Panc1 (cell line): ENCODE measurements at regions not wholly inside any gene's neighbourhood (a gene's known extent, or its start where the extent isn't known, plus 50 kb on each side); places are given as distances from the start of the nearest gene placed in this dataset.

Source experiments
- ATAC-seq: fragments of 200-7000 bp; cut with Tn5 transposase; 2 replicates; pipeline ENCODE4 v1.9.1; 2020; ENCODE audit warnings: mild to moderate bottlenecking, moderate library complexity
- BruUV-seq: library from RNA; stranded (reverse); fragments of 400-500 nt; replicated peaks from 2 replicates; lab custom pipeline; 2021; lab: Mats Ljungman, UMichigan
- CTCF ChIA-PET: fragments of 300-600 bp; sonication (Branson Sonifier 250); formaldehyde crosslinking; loops from one replicate; lab custom pipeline; 2022; ENCODE audit warnings: antibody characterized with exemption; lab: Charles Lee
- POLR2A ChIA-PET: fragments of 300-600 bp; sonication (Branson Sonifier 250); formaldehyde crosslinking; loops from one replicate; lab custom pipeline; 2022; ENCODE audit warnings: antibody characterized with exemption; lab: Charles Lee
- DNase-seq: peaks from one replicate; pipeline ENCODE4 v3.0.0-alpha.2; 2010; ENCODE audit warnings: low read depth, low spot score
- H3K27ac ChIP-seq: 2 replicates; pipeline ENCODE4 v1.5.1; 2011; ENCODE audit warnings: mild to moderate bottlenecking, low read length, inconsistent platforms
- H3K27me3 ChIP-seq: fragments of 200-500 bp; sonication (Bioruptor generic); 2 replicates; pipeline ENCODE4 v1.6.0; 2014; ENCODE audit warnings: low read length, inconsistent platforms; ENCODE audit not compliant: control insufficient read depth, insufficient read depth
- H3K36me3 ChIP-seq: fragments of 200-500 bp; sonication (Bioruptor generic); 2 replicates; pipeline ENCODE4 v1.5.1; 2014; ENCODE audit warnings: inconsistent platforms, mild to moderate bottlenecking, low read length, moderate library complexity; ENCODE audit not compliant: control insufficient read depth, insufficient read depth
- H3K4me1 ChIP-seq: 2 replicates; pipeline ENCODE4 v1.5.1; 2011; ENCODE audit warnings: inconsistent platforms, mild to moderate bottlenecking, low read length, moderate library complexity; ENCODE audit not compliant: control insufficient read depth, insufficient read depth
- H3K4me3 ChIP-seq, 2 experiments: 2 replicates each; pipeline ENCODE4 v1.5.1; 2011 to 2012; ENCODE audit warnings: low read depth in 2 of 2, low read length in 2 of 2, mild to moderate bottlenecking in 2 of 2, inconsistent platforms in 1 of 2, moderate library complexity in 1 of 2
- H3K9me3 ChIP-seq: fragments of 200-500 bp; sonication (Bioruptor generic); 2 replicates; pipeline ENCODE4 v1.5.1; 2014; ENCODE audit warnings: low read depth, mild to moderate bottlenecking, inconsistent platforms, low read length, moderate library complexity; ENCODE audit not compliant: control insufficient read depth, insufficient read depth
- CTCF ChIP-seq: fragments of 450-650 bp; IDR thresholded peaks from 2 replicates; pipeline ENCODE4 v1.5.1; 2017; ENCODE audit warnings: mild to moderate bottlenecking
- POLR2AphosphoS5 ChIP-seq: IDR thresholded peaks from 2 replicates; pipeline ENCODE4 v1.6.1; 2012; ENCODE audit warnings: mild to moderate bottlenecking, low read depth, low read length, moderate library complexity
- REST ChIP-seq, 2 experiments: IDR thresholded peaks; 2 replicates each; pipeline ENCODE4 v1.6.1; 2011 to 2012; ENCODE audit warnings: low read depth in 2 of 2, control low read depth in 1 of 2, low read length in 1 of 2, mild to moderate bottlenecking in 1 of 2, moderate library complexity in 1 of 2; ENCODE audit not compliant: insufficient read depth in 1 of 2
- SIN3A ChIP-seq: IDR thresholded peaks from 2 replicates; pipeline ENCODE4 v1.6.1; 2012; ENCODE audit warnings: low read depth, mild to moderate bottlenecking, low read length, moderate library complexity, borderline replicate concordance; ENCODE audit not compliant: insufficient read depth
- TCF7L2 ChIP-seq: IDR thresholded peaks from 2 replicates; pipeline ENCODE4 v1.6.1; 2011; ENCODE audit warnings: mild to moderate bottlenecking, low read depth, low read length, inconsistent platforms
- in situ Hi-C: cut with HindIII; loops from 2 replicates; pipeline ENCODE4 v1.10.0; 2016; ENCODE audit warnings: low sequenced_read_pairs, low pct_unique_long_range_greater_than_20kb
- intact Hi-C: fragments of 100-400 bp; cut with micrococcal nuclease; formaldehyde crosslinking; loops from one replicate; pipeline ENCODE4 v1.10.0; 2022; ENCODE audit not compliant: unreplicated experiment

- Histone ChIP-seq H3K9me3 (no peaks in the 10 kb centered on the region), H3K27me3 (no peaks in the 10 kb centered on the region), H3K4me1 (no peaks in the 10 kb centered on the region), H3K4me3 (no peak overlapping the region), H3K27ac (no peak overlapping the region), H3K36me3 (no peaks in the 10 kb centered on the region)
- DNase-seq, result no peak
- ChIA-PET POLR2A (no interaction called here), CTCF (no interaction called here)
- intact Hi-C loops, result no loop called here
- TF ChIP-seq CTCF (no peak), SIN3A (no peak), POLR2AphosphoS5 (no peak), REST (IDR thresholded peaks at IDR 0.05; ENCODE audit: insufficient read depth in 1 of 2, low read depth in 2 of 2, low read length in 1 of 2) (no peak), TCF7L2 (no peak)
- no peak for ATAC-seq
- BruUV-seq, result no TSS peak
- in situ Hi-C loops, result no loop called here
Measured at GRCh38 chr20:22060610-22061009, 355.1 kb downstream of the PAX1 start.

GRCh38 chr20:22058746-22059145 is 353.3 kb downstream of the PAX1 start:
- ChIA-PET POLR2A (no interaction called here), CTCF (no interaction called here)
- ATAC-seq (no peak), DNase-seq (no peak)
- TF ChIP-seq REST (IDR thresholded peaks at IDR 0.05; ENCODE audit: insufficient read depth in 1 of 2, low read depth in 2 of 2, low read length in 1 of 2), result no peak
- no peak for TF ChIP-seq CTCF
- TF ChIP-seq POLR2AphosphoS5, result no peak
- TF ChIP-seq TCF7L2, result no peak
- TF ChIP-seq SIN3A, result no peak
- Histone ChIP-seq H3K4me3 (no peak overlapping the region), H3K4me1 (no peaks in the 10 kb centered on the region), H3K36me3 (no peaks in the 10 kb centered on the region), H3K27ac (no peak overlapping the region), H3K9me3 (no peaks in the 10 kb centered on the region), H3K27me3 (no peaks in the 10 kb centered on the region)
- no TSS peak for BruUV-seq
- in situ Hi-C loops, result no loop called here
- intact Hi-C loops, result no loop called here
